ENCODE measurements at regions not wholly inside any gene's neighbourhood (a gene's known extent, or its start where the extent isn't known, plus 50 kb on each side); places are given as distances from the start of the nearest gene placed in this dataset.

GRCh38 chr6:135738636-135739035, 112.9 kb upstream of the PDE7B start:
- WGBS, 4 donors = 63 to 83% (median 66%) methylated on average over 1 of the region's 1 CpG
- Histone ChIP-seq H3K27me3 (no peaks in the 10 kb centered on the region), H3K9me3 (no peaks in the 10 kb centered on the region), H3K36me3 (no peaks in the 10 kb centered on the region), H3K4me3 (no peak overlapping the region), H3K4me1 (no peaks in the 10 kb centered on the region), H3K27ac (no peak overlapping the region)
- TF ChIP-seq CTCF (IDR thresholded peaks at IDR 0.05) = no peak
- no peak for TF ChIP-seq POLR2A (IDR thresholded peaks at IDR 0.05)
- intact Hi-C loops (cut with DNase I) = no loop called here
- ATAC-seq (no peak), DNase-seq (no peak)

DNA sequence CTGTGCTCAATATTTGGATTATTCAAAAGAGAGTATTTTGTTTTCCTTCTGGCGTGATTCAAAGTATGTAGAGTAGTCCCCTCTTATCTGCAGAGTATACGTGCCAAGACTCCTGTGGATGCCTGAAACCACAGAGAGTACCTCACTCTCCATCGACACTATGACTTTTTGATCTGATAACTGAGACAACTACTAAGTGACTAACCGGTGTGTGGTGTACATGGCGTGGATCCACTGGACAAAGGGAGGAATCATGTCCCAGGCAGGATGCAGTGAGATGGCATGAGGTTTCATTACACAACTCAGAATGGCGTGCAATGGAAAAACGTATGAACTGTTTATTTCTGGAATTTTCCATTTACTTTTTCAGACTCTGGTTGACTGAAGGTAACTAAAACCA, 112.2 kb upstream of the PDE7B start:
- DNase-seq = no peak
- 64 to 71% (median 65%) methylated on average over 7 of the region's 7 CpGs for WGBS, 4 donors
- TF ChIP-seq POLR2A (IDR thresholded peaks at IDR 0.05) = no peak
- no peak for TF ChIP-seq CTCF (IDR thresholded peaks at IDR 0.05)

DNA sequence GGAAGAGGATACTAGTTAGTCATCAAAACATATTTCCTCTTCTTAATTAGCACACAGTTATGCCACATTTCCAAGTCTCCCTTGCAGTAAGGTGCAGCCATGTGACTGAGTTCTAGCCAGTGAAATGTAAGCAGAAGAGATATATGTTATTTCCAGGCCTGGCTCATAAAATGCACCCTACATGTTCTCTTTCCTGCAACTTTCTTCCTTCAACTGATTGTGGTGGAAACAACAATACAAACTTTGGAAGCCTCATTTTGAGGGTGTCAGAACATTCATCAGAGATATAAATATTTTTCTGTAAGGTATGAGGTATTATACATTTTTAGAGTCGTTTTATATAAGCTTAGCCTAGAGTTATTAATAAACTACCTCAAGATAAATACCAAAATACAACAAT, 110.9 kb upstream of the PDE7B start:
- TF ChIP-seq CTCF (IDR thresholded peaks at IDR 0.05) (no peak), POLR2A (IDR thresholded peaks at IDR 0.05) (no peak)
- no peaks in the 10 kb centered on the region for H3K27me3 ChIP-seq
- no peaks in the 10 kb centered on the region for H3K36me3 ChIP-seq
- H3K4me1 ChIP-seq = no peaks in the 10 kb centered on the region
- ATAC-seq = no peak
- 67 to 81% (median 68%) methylated on average over 1 of the region's 1 CpG for WGBS, 4 donors
- DNase-seq = no peak
- no peaks in the 10 kb centered on the region for H3K9me3 ChIP-seq
- intact Hi-C loops (cut with DNase I) = no loop called here
- no peak overlapping the region for H3K27ac ChIP-seq
- no peak overlapping the region for H3K4me3 ChIP-seq

More for the DNA sequence above, 112.2 kb upstream of the PDE7B start:
- intact Hi-C loops (cut with DNase I) = no loop called here
- Histone ChIP-seq H3K27me3 (no peaks in the 10 kb centered on the region), H3K36me3 (no peaks in the 10 kb centered on the region), H3K4me3 (no peak overlapping the region), H3K27ac (no peak overlapping the region), H3K9me3 (no peaks in the 10 kb centered on the region), H3K4me1 (no peaks in the 10 kb centered on the region)
- ATAC-seq = peak in 1 of 4 donors; percentile 18

- no peak overlapping the region for H3K4me3 ChIP-seq
- ATAC-seq = no peak
- TF ChIP-seq CTCF (IDR thresholded peaks at IDR 0.05) (no peak), POLR2A (IDR thresholded peaks at IDR 0.05) (no peak)
- no peaks in the 10 kb centered on the region for H3K36me3 ChIP-seq
- no peak for DNase-seq
- H3K27me3 ChIP-seq = no peaks in the 10 kb centered on the region
- H3K27ac ChIP-seq = no peak overlapping the region
- no peaks in the 10 kb centered on the region for H3K9me3 ChIP-seq
- intact Hi-C loops (cut with DNase I) = no loop called here
- WGBS, 4 donors = 85 to 90% (median 89%) methylated on average over 5 of the region's 5 CpGs
- no peaks in the 10 kb centered on the region for H3K4me1 ChIP-seq
Observed at GRCh38 chr6:135743476-135743875, 108.0 kb upstream of the PDE7B start.

Data from heart left ventricle (tissue), 16 donors.